ENCODE measurements at regions not wholly inside any gene's neighbourhood (a gene's known extent, or its start where the extent isn't known, plus 50 kb on each side); places are given as distances from the start of the nearest gene placed in this dataset.

DNA sequence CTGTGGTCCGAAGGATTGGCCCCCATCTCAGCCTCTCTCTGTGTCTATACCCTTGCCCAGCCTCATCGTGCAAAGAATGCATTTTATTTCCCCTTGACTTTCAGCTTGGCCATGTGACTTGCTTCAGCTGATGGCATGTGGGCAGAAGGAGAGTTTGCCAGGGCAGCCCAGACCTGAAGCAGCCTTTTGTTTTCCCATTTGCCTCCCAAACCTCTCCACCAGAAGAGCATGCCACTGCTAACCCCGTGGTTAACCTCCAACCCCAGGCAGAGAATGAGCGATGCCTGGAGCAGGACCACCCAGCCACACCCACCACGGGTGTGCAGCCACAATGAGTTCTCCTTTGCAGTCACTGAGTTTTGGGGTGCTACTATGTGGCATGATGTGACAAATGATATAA is 136.4 kb downstream of the SETD4 start:
- Histone ChIP-seq H3K4me3 (ENCODE audit: low read depth in 1 of 2, low read length in 2 of 2) (no peak overlapping the region), H3K9me3 (ENCODE audit: control insufficient read depth in 1 of 2, low read length in 2 of 2) (no peaks in the 10 kb centered on the region), H3K27ac (ENCODE audit: low read depth, low read length) (no peak overlapping the region), H3K36me3 (ENCODE audit: control insufficient read depth in 1 of 2, insufficient read depth in 2 of 2, low read length in 2 of 2) (no peaks in the 10 kb centered on the region), H3K9ac (ENCODE audit: low read depth in 1 of 2, low read length in 2 of 2) (no peak overlapping the region), H3K27me3 (ENCODE audit: control insufficient read depth in 1 of 2, insufficient read depth in 2 of 2, low read length in 2 of 2) (no peaks in the 10 kb centered on the region), H3K4me1 (ENCODE audit: control insufficient read depth in 1 of 2, insufficient read depth in 2 of 2, low read length in 2 of 2) (peaks cover 5 to 13% of the 10 kb centered on the region in 2 donors)

DNA sequence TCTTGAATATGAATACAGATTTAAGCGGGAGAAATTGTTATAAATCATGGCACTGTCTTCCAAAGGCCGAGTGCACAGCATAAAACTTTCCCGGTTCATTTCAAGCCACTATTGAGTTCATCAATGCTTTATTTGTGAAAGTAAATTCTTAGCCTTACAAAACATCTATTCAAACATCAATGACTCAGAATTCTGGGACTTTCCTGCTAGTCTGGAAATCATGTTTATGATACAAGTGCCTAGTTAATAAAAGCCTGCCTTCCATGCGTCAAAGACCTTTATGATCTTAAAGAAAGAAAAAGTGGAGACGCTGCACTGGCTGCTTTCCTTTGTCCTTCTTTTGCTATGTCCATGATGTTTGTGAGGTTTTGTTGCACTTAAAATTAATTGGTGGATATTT is 137.7 kb downstream of the SETD4 start:
- Histone ChIP-seq H3K27ac (ENCODE audit: low read depth, low read length) (no peak overlapping the region), H3K9me3 (ENCODE audit: control insufficient read depth in 1 of 2, low read length in 2 of 2) (no peaks in the 10 kb centered on the region), H3K4me1 (ENCODE audit: control insufficient read depth in 1 of 2, insufficient read depth in 2 of 2, low read length in 2 of 2) (peaks cover 5 to 13% of the 10 kb centered on the region in 2 donors), H3K27me3 (ENCODE audit: control insufficient read depth in 1 of 2, insufficient read depth in 2 of 2, low read length in 2 of 2) (no peaks in the 10 kb centered on the region), H3K9ac (ENCODE audit: low read depth in 1 of 2, low read length in 2 of 2) (no peak overlapping the region), H3K4me3 (ENCODE audit: low read depth in 1 of 2, low read length in 2 of 2) (no peak overlapping the region), H3K36me3 (ENCODE audit: control insufficient read depth in 1 of 2, insufficient read depth in 2 of 2, low read length in 2 of 2) (no peaks in the 10 kb centered on the region)

DNA sequence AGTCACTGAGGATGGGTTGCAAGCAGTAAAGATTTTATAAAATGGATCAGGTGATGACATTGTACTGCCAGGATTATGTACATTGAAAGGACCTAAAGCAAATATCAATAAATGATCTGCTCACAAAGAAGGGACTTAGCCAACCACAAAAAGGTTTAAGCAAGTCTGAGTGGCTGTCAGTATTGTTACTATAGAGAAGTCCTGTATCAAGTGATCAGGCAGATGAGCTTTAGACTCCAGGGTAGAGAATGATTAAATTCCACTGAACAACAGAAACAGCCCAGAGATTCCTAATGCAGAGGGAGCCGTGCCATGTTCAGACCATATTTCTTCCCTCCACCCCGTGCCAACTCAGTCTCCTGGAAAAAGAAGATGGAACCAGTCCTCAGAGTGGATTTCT is 138.9 kb downstream of the SETD4 start:
- H3K4me1 ChIP-seq (ENCODE audit: control insufficient read depth in 1 of 2, insufficient read depth in 2 of 2, low read length in 2 of 2), result peaks cover 5 to 18% of the 10 kb centered on the region in 2 donors
- no peaks in the 10 kb centered on the region for H3K36me3 ChIP-seq (ENCODE audit: control insufficient read depth in 1 of 2, insufficient read depth in 2 of 2, low read length in 2 of 2)
- no peak overlapping the region for H3K9ac ChIP-seq (ENCODE audit: low read depth in 1 of 2, low read length in 2 of 2)
- no peak overlapping the region for H3K27ac ChIP-seq (ENCODE audit: low read depth, low read length)
- H3K27me3 ChIP-seq (ENCODE audit: control insufficient read depth in 1 of 2, insufficient read depth in 2 of 2, low read length in 2 of 2), result no peaks in the 10 kb centered on the region
- no peaks in the 10 kb centered on the region for H3K9me3 ChIP-seq (ENCODE audit: control insufficient read depth in 1 of 2, low read length in 2 of 2)
- H3K4me3 ChIP-seq (ENCODE audit: low read depth in 1 of 2, low read length in 2 of 2), result no peak overlapping the region

DNA sequence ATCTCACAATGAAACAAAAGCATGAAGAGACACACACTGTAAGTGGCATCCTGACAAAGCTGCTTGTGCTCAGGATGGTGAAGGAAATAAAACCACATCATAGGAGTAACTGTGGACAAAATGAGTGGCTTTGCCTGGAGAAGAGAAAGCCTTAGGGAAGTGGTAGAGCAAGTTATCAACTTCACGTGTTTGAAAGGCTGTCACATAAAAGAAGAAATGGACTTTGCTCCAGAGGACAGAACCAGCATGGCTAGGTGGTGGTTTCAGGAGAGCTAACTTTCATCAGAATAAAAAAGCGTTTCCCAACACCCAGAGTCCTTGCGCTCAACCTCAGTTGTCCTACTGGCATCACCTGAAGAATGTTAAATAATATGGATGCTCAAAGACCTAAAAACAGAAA is 139.9 kb downstream of the SETD4 start:
- peaks cover 5 to 16% of the 10 kb centered on the region in 2 donors for H3K4me1 ChIP-seq (ENCODE audit: control insufficient read depth in 1 of 2, insufficient read depth in 2 of 2, low read length in 2 of 2)
- H3K4me3 ChIP-seq (ENCODE audit: low read depth in 1 of 2, low read length in 2 of 2), result no peak overlapping the region
- no peak overlapping the region for H3K27ac ChIP-seq (ENCODE audit: low read depth, low read length)
- no peaks in the 10 kb centered on the region for H3K36me3 ChIP-seq (ENCODE audit: control insufficient read depth in 1 of 2, insufficient read depth in 2 of 2, low read length in 2 of 2)
- H3K27me3 ChIP-seq (ENCODE audit: control insufficient read depth in 1 of 2, insufficient read depth in 2 of 2, low read length in 2 of 2), result no peaks in the 10 kb centered on the region
- no peak overlapping the region for H3K9ac ChIP-seq (ENCODE audit: low read depth in 1 of 2, low read length in 2 of 2)
- no peaks in the 10 kb centered on the region for H3K9me3 ChIP-seq (ENCODE audit: control insufficient read depth in 1 of 2, low read length in 2 of 2)

DNA sequence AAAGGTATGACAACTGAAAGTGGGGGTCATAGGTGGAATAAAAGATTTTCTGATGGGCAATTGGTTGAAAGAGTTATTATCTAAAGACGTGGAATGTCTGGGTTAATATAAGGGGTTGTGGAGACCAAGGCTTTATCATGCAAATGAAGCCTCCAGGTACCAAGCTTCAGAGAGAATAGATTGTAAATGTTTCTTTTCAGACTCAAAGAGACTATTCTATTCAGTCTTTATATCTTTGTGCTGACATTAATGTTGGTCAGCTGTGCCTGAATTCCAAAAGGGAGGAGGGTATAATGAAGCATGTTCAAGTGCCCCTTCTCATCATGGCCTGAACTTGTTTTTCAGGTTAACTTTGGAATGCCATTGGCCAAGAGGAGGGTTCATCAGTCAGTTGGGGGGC is 145.3 kb downstream of the SETD4 start:
- no peak overlapping the region for H3K27ac ChIP-seq (ENCODE audit: low read depth, low read length)
- H3K4me3 ChIP-seq (ENCODE audit: low read depth in 1 of 2, low read length in 2 of 2), result no peak overlapping the region

DNA sequence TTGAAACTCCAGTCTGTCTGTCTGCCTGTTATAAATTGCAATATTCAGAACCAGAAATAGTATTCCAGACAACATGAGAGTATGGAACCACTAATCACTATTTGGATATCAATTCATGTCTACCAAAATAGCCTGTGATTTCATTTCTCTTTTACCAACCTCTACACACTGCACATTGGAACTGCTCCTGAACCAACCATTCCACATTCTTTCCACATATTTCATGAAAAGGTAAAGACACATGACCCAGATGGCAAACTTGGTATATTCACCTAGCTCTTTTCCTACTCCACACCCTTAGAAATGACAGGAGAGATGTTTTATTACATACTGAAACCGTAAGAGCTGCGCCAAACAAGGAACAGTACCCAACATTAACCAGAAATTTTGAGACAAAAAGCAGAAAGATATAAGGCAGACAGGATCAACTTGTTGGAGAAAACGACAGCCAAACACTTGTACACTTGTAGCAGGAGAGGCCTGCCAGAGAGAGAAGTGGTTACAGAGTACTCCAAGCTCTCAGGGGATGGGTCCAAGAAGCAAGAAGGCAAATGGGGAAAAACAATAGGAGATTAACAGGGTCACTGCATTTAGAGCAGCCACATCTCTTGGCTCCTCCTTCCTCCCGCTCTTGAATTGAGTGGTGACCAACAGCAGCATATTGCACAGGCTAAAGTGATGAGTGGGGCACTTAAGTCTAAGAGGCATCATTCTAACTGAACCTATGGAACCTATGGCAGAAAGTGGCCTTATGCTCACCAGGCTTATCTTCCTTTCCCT is 148.7 kb downstream of the SETD4 start:
- Histone ChIP-seq H3K9me3 (ENCODE audit: control insufficient read depth in 1 of 2, low read length in 2 of 2) (no peaks in the 10 kb centered on the region), H3K27ac (ENCODE audit: low read depth, low read length) (no peak overlapping the region), H3K4me1 (ENCODE audit: control insufficient read depth in 1 of 2, insufficient read depth in 2 of 2, low read length in 2 of 2) (no peaks in the 10 kb centered on the region), H3K27me3 (ENCODE audit: control insufficient read depth in 1 of 2, insufficient read depth in 2 of 2, low read length in 2 of 2) (no peaks in the 10 kb centered on the region), H3K36me3 (ENCODE audit: control insufficient read depth in 1 of 2, insufficient read depth in 2 of 2, low read length in 2 of 2) (no peaks in the 10 kb centered on the region), H3K4me3 (ENCODE audit: low read depth in 1 of 2, low read length in 2 of 2) (no peak overlapping the region), H3K9ac (ENCODE audit: low read depth in 1 of 2, low read length in 2 of 2) (no peak overlapping the region)

More for the DNA sequence above, 145.3 kb downstream of the SETD4 start:
- peaks cover 0 to 5% of the 10 kb centered on the region in 2 donors for H3K4me1 ChIP-seq (ENCODE audit: control insufficient read depth in 1 of 2, insufficient read depth in 2 of 2, low read length in 2 of 2)
- H3K27me3 ChIP-seq (ENCODE audit: control insufficient read depth in 1 of 2, insufficient read depth in 2 of 2, low read length in 2 of 2), result no peaks in the 10 kb centered on the region
- no peaks in the 10 kb centered on the region for H3K36me3 ChIP-seq (ENCODE audit: control insufficient read depth in 1 of 2, insufficient read depth in 2 of 2, low read length in 2 of 2)
- H3K9ac ChIP-seq (ENCODE audit: low read depth in 1 of 2, low read length in 2 of 2), result no peak overlapping the region
- H3K9me3 ChIP-seq (ENCODE audit: control insufficient read depth in 1 of 2, low read length in 2 of 2), result no peaks in the 10 kb centered on the region

DNA sequence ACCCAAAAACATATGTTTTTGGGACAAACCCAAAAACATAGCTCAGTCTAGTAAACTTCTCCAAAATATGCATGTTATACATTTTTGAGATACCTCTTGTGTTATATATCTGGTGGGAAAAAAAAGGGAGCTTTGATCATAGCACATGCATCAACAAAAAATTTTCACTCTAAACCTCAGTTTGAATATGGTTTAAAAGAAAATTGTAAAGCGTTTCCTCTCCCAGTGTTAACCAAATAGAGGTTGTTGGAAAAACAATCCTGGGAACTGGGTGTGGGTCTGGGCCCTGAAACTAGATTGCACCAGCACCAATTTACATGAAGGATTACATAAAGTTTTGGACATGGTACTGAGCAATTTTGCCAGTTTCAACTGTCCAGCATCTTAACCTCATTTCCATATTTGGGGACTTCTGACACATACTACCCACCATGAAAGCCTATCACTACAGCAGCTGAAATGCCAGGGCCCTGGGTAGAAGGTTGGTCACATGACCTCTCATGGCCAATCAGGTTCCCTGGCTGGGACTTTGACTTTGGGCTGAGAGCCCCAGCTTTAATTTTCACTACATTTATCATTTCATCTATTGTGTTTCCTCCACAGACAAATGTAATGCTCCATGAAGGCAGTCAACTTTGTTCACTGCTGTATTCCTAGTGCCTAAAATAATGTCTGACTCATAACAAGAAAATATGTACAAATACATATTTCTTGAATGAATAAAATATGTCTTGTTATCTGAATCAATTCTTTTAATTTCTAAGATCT is 150.7 kb downstream of the SETD4 start:
- H3K4me3 ChIP-seq (ENCODE audit: low read depth in 1 of 2, low read length in 2 of 2), result no peak overlapping the region
- no peaks in the 10 kb centered on the region for H3K27me3 ChIP-seq (ENCODE audit: control insufficient read depth in 1 of 2, insufficient read depth in 2 of 2, low read length in 2 of 2)
- H3K36me3 ChIP-seq (ENCODE audit: control insufficient read depth in 1 of 2, insufficient read depth in 2 of 2, low read length in 2 of 2), result no peaks in the 10 kb centered on the region
- H3K9me3 ChIP-seq (ENCODE audit: control insufficient read depth in 1 of 2, low read length in 2 of 2), result no peaks in the 10 kb centered on the region
- peaks cover 0 to 4% of the 10 kb centered on the region in 2 donors for H3K4me1 ChIP-seq (ENCODE audit: control insufficient read depth in 1 of 2, insufficient read depth in 2 of 2, low read length in 2 of 2)
- H3K9ac ChIP-seq (ENCODE audit: low read depth in 1 of 2, low read length in 2 of 2), result no peak overlapping the region
- H3K27ac ChIP-seq (ENCODE audit: low read depth, low read length), result no peak overlapping the region

DNA sequence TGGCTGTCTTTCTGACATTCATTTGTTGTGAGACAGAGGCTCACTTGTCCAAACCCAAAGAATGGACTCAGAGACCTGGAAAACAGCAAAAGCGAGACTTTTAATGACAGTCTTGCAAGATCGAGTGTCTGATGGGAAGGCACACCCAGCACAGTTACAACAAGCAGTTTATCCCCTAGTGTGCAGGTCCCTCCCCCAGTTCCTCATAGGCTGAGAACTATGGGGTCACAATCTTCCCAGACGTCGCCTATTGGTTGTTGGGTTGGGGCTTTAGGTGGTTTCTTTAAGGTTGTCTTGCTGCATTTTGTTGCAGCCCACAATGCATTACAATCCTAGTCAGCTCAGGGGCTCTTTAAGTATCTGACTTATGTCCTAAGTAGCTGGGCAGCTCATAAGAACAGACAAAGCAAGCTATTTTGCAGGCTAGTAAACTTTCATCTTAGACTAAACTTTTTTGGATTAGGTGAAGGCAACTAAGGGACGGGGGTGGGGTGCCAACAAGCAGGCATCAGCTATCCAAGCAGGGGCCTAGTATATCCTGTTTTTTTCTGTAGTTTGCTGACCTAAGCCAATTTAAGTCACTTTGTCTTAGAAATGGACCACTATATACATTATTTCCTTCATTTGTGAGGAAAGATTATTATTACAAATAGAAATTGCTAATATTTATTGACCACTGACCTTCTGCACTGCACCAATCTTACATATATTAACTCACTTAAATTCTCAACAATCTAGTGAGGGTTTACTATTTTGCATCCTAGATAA is 151.8 kb downstream of the SETD4 start:
- no peaks in the 10 kb centered on the region for H3K36me3 ChIP-seq (ENCODE audit: control insufficient read depth in 1 of 2, insufficient read depth in 2 of 2, low read length in 2 of 2)
- no peak overlapping the region for H3K9ac ChIP-seq (ENCODE audit: low read depth in 1 of 2, low read length in 2 of 2)
- H3K4me3 ChIP-seq (ENCODE audit: low read depth in 1 of 2, low read length in 2 of 2), result no peak overlapping the region
- no peak overlapping the region for H3K27ac ChIP-seq (ENCODE audit: low read depth, low read length)
- H3K27me3 ChIP-seq (ENCODE audit: control insufficient read depth in 1 of 2, insufficient read depth in 2 of 2, low read length in 2 of 2), result no peaks in the 10 kb centered on the region
- H3K9me3 ChIP-seq (ENCODE audit: control insufficient read depth in 1 of 2, low read length in 2 of 2), result no peaks in the 10 kb centered on the region
- peaks cover 0 to 4% of the 10 kb centered on the region in 2 donors for H3K4me1 ChIP-seq (ENCODE audit: control insufficient read depth in 1 of 2, insufficient read depth in 2 of 2, low read length in 2 of 2)

DNA sequence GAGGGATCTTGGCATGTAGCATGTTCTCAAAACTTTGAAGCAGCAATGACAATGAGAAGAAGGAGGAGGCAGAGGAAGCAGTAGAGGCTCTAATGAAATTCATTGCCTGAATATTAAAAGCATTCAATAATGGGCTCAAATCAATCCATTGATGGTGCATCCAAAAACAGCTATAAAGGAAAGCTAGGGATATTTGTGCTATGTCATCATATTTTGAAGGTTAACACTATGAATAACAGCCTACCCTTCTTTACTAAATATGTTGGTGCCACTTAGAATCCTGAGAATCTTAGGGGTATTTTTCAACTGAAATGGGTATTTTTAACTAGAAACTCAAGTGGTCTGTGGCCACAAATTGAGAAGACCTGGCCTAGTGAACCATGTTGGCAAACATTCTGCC is 153.7 kb downstream of the SETD4 start:
- H3K4me3 ChIP-seq (ENCODE audit: low read depth in 1 of 2, low read length in 2 of 2), result no peak overlapping the region
- H3K27ac ChIP-seq (ENCODE audit: low read depth, low read length), result no peak overlapping the region
- no peaks in the 10 kb centered on the region for H3K27me3 ChIP-seq (ENCODE audit: control insufficient read depth in 1 of 2, insufficient read depth in 2 of 2, low read length in 2 of 2)
- no peak overlapping the region for H3K9ac ChIP-seq (ENCODE audit: low read depth in 1 of 2, low read length in 2 of 2)
- no peaks in the 10 kb centered on the region for H3K36me3 ChIP-seq (ENCODE audit: control insufficient read depth in 1 of 2, insufficient read depth in 2 of 2, low read length in 2 of 2)
- peaks cover 0 to 4% of the 10 kb centered on the region in 2 donors for H3K4me1 ChIP-seq (ENCODE audit: control insufficient read depth in 1 of 2, insufficient read depth in 2 of 2, low read length in 2 of 2)
- H3K9me3 ChIP-seq (ENCODE audit: control insufficient read depth in 1 of 2, low read length in 2 of 2), result no peaks in the 10 kb centered on the region

DNA sequence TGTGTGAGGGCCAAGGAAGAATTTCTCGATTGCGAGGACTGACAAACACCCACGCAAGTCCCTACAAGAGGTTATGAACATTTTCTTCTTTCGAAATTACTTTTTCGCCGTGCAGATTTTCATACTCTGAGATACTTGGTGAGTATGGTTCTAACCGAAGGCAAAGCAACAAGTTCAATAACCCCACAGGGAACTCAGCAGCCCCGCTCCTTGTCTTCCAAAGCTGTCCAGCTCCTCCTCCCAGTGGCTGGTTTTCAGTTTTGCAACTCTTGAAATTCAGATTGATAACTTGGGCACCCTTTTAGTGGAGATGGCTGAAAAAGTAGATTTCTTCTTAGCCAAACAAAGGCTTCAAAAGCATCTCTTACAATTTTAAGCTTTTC is 154.4 kb downstream of the SETD4 start:
- no peaks in the 10 kb centered on the region for H3K36me3 ChIP-seq (ENCODE audit: control insufficient read depth in 1 of 2, insufficient read depth in 2 of 2, low read length in 2 of 2)
- H3K9ac ChIP-seq (ENCODE audit: low read depth in 1 of 2, low read length in 2 of 2), result no peak overlapping the region
- H3K4me3 ChIP-seq (ENCODE audit: low read depth in 1 of 2, low read length in 2 of 2), result no peak overlapping the region
- no peaks in the 10 kb centered on the region for H3K9me3 ChIP-seq (ENCODE audit: control insufficient read depth in 1 of 2, low read length in 2 of 2)
- H3K4me1 ChIP-seq (ENCODE audit: control insufficient read depth in 1 of 2, insufficient read depth in 2 of 2, low read length in 2 of 2), result peaks cover 0 to 4% of the 10 kb centered on the region in 2 donors
- no peaks in the 10 kb centered on the region for H3K27me3 ChIP-seq (ENCODE audit: control insufficient read depth in 1 of 2, insufficient read depth in 2 of 2, low read length in 2 of 2)
- H3K27ac ChIP-seq (ENCODE audit: low read depth, low read length), result no peak overlapping the region
